ENCODE measurements at regions not wholly inside any gene's neighbourhood (a gene's known extent, or its start where the extent isn't known, plus 50 kb on each side); places are given as distances from the start of the nearest gene placed in this dataset.
"Not testable (repeated sequence)": the region's sequence is repeated elsewhere in the genome, so short reads cannot be mapped to it uniquely, and the experiment has no call there.

DNA sequence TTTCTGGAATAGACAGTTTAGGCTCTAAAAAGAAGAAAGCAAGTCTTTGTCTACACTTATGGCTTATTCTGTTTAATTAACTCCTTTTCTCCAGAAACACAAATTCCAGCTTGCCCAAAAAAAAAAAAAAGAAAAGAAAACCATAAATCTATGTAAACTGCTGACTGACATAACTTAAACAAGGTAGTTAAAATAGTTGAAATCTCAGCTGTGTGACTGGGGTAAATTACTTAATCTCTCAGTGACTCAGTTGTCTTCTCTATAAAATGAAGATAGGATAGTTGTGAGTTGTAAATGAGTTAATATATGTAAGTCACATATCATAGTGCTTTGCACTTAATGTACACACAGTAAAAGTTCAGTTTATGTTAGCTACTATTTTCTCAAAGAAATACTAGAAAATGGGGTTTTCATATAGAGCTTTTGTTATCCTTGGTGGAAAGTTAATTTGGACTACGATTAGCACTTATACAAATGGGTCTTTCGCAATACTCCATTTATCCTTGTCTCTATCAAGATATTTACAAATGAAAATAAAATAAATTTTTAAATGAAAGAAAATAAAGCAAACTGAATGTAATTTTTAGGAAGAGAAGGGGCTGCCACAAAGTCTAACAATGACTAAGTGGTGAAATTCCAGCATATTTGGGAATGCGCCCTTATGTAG is 200.9 kb downstream of the MBL2 start:
- DNase-seq = no peak
- ATAC-seq (ENCODE audit: poor library complexity) = no peak
- intact Hi-C loops (cut with DNase I) = no loop called here

DNA sequence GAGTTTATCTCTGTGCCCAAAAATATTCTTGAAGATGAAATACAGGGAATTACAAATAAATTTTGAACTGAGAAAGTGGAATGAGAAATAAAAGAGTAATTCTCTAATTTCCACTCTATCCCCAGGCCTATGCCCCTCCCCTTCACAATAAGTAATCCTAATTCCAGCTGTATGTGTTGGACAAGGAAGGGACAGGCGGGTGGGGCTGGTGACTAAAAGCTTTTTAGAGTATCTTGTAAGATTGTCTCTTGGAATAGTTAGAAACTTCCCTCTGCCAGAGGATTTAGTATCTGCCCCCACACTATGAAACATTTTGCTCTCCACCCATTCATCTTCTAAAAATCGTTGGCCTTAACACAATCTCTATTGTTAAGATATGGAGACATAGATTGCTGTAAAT is 199.2 kb downstream of the MBL2 start:
- ATAC-seq (ENCODE audit: poor library complexity) (no peak), DNase-seq (no peak)
- intact Hi-C loops (cut with DNase I) = no loop called here

DNA sequence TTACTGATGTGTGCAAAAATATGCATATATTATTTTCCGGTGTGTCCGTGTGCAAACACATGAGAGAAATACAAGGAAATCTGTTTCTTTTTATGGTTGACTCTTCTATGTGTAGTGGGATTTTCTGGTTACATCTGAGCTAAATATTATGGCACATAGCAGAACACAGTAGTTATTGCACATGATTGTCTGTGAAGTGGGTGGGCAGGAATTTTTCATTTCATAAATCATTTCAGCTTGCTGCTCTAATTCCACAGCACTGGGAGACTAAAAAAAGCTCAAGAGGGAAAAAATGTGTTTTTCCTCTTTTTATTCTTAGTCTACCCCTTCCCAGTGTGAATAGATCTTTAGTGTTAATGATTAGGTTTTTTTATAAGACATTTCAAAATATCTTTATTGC is 197.9 kb downstream of the MBL2 start:
- DNase-seq (no peak), ATAC-seq (ENCODE audit: poor library complexity) (no peak)
- intact Hi-C loops (cut with DNase I) = no loop called here

DNA sequence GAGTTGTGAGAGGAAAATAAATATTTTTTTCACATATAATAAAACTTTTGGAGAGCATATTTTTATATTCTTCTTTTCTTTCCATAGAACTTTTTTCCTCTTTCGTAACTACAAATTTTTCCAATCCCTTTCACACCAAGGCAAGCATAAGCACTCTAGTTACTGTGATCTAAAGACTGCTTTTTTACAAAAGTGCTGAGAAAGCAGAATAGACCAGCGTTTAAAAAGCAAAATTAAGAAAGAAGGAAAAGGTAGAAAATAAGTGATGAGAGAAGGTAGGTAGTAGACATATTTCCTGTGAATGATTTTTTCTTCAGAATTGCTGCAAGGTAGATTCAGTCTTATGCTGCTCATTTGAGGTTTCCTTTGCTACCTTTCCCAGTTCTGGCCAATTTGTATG is 195.5 kb downstream of the MBL2 start:
- no peak for DNase-seq
- ATAC-seq (ENCODE audit: poor library complexity) = no peak
- intact Hi-C loops (cut with DNase I) = no loop called here

GRCh38 chr10:52578871-52579405 is 193.6 kb downstream of the MBL2 start:
- intact Hi-C loops (cut with DNase I) = no loop called here
- no peak for ATAC-seq (ENCODE audit: poor library complexity)
- DNase-seq = no peak

DNA sequence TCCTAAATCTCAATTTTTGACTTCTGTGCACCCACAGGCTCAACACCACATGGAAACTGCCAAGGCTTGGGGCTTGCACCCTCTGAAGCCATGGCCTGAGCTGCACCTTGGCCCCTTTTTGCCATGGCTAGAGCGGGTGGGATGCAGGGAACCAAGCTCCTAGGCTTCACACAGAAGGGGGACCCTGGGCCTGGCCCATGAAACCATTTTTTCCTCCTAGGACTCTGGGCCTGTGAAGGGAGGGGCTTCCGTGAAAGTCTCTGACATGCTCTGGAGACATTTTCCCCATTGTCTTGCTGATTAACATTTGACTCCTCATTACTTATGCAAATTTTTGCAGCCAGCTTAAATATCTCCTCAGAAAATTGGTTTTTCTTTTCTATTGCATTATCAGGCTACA is 190.9 kb downstream of the MBL2 start:
- intact Hi-C loops (cut with DNase I); ATAC-seq (ENCODE audit: poor library complexity); DNase-seq: not testable (repeated sequence)

DNA sequence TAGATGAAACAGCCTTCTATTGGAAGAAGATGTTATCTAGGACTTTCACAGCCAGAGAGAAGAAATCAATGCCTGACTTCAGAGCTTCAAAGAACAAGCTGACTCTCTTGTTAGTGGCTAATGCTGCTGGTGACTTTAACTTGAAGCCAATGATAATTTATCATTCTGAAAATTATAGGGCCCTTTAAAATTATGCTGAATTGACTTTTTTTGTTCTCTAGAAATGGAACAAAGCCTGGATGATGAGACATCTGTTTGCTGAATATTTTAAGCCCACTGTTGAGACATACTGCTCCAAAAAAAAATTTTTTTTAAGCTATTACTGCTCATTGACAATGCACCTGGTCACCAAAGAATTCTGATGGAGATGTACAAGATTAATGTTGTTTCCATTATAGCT is 189.2 kb downstream of the MBL2 start:
- ATAC-seq (ENCODE audit: poor library complexity) = no peak
- DNase-seq = no peak
- intact Hi-C loops (cut with DNase I) = no loop called here

- DNase-seq (no peak), ATAC-seq (ENCODE audit: poor library complexity) (no peak)
- intact Hi-C loops (cut with DNase I) = no loop called here
Measured at GRCh38 chr10:52586710-52587109, 185.9 kb downstream of the MBL2 start.

GRCh38 chr10:52597189-52597863 is 175.3 kb downstream of the MBL2 start:
- DNase-seq (no peak), ATAC-seq (ENCODE audit: poor library complexity) (no peak)
- intact Hi-C loops (cut with DNase I) = no loop called here

- DNase-seq (no peak), ATAC-seq (ENCODE audit: poor library complexity) (no peak)
- intact Hi-C loops (cut with DNase I) = no loop called here
Measured at GRCh38 chr10:52598936-52599335, 173.6 kb downstream of the MBL2 start.

- ATAC-seq (ENCODE audit: poor library complexity) (no peak), DNase-seq (no peak)
- intact Hi-C loops (cut with DNase I) = no loop called here
Measured at GRCh38 chr10:52599551-52600200, 172.9 kb downstream of the MBL2 start.

DNA sequence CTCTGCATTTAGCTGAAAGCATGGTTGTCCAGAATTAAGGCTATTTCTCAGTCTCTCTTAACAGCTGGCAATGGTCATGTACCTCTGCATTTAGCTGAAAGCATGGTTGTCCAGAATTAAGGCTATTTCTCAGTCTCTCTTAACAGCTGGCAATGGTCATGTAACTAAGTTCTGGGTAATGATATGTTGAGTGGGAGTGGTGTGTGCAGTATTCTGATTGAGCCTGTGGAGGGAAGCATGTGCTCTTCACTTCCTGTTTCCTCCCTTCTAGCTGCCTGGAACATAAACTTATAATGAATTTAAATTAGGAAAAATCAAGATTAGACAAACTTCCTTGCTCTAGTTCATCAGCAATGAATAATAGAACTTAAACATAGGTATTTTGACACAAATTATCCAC is 168.5 kb downstream of the MBL2 start:
- intact Hi-C loops (cut with DNase I); DNase-seq; ATAC-seq (ENCODE audit: poor library complexity): not testable (repeated sequence)

GRCh38 chr10:52609071-52609470 is 163.5 kb downstream of the MBL2 start:
- intact Hi-C loops (cut with DNase I) = no loop called here
- DNase-seq (no peak), ATAC-seq (ENCODE audit: poor library complexity) (no peak)

GRCh38 chr10:52609626-52610240 is 162.9 kb downstream of the MBL2 start:
- ATAC-seq (ENCODE audit: poor library complexity) (no peak), DNase-seq (no peak)
- intact Hi-C loops (cut with DNase I) = no loop called here

DNA sequence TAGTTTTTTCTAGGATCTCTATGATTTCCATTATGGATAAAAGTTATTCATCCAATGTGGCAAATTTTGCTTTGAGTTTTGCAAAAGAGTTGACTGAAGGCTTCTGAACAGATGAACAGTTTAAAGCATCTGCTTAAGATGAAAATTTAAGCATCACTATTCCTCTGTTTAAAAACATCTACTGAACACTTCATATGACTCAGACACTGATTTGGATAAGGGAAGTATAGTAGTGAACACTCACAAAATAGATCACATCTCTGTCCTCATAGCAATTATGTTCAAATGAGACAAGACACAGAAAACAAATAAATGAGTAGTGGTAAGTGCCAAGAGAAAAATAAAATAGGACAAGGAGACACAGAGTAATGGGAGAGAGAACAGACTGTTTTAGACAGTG is 157.3 kb downstream of the MBL2 start:
- DNase-seq (no peak), ATAC-seq (ENCODE audit: poor library complexity) (no peak)
- intact Hi-C loops (cut with DNase I) = no loop called here

GRCh38 chr10:52615756-52616394 is 156.7 kb downstream of the MBL2 start:
- no peak for ATAC-seq (ENCODE audit: poor library complexity)
- intact Hi-C loops (cut with DNase I) = no loop called here
- no peak for DNase-seq

GRCh38 chr10:52616395-52616764 is 156.2 kb downstream of the MBL2 start:
- intact Hi-C loops (cut with DNase I) = no loop called here
- DNase-seq (no peak), ATAC-seq (ENCODE audit: poor library complexity) (no peak)

GRCh38 chr10:52617346-52617745 is 155.2 kb downstream of the MBL2 start:
- intact Hi-C loops (cut with DNase I) = no loop called here
- DNase-seq = no peak
- ATAC-seq (ENCODE audit: poor library complexity) = no peak

DNA sequence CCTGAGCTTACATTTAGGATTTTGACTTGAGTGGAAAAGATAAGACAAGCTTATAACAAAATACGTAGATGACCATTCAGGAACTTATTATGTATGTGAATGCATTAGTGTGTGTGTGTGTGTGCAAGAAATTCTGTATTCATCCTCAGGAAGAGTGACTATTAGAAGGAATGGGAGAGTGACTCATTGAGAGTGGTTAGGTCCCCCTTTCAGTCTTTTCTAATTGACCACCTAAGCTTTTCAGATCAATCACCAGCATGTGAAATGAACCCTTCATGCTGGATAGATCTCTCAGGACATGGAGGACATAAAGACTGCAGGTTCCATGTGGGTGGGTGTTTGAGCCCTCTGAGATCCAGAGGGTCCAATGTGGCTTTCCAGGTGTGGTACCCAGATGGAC is 153.5 kb downstream of the MBL2 start:
- DNase-seq = no peak
- intact Hi-C loops (cut with DNase I) = no loop called here
- no peak for ATAC-seq (ENCODE audit: poor library complexity)

All from Right ventricle myocardium superior (tissue), 1 donor.